HG03095 (cell line): ENCODE measurements at regions not wholly inside any gene's neighbourhood (a gene's known extent, or its start where the extent isn't known, plus 50 kb on each side); places are given as distances from the start of the nearest gene placed in this dataset.

ENCODE experiments used
- ATAC-seq: cut with Tn5 transposase; IDR thresholded peaks from one replicate; pipeline ENCODE4 v1.9.1; 2021; ENCODE audit warnings: moderate library complexity; ENCODE audit not compliant: unreplicated experiment

GRCh38 chr4:165765053-165765452 lies 108.0 kb upstream of the TLL1 start:
- ATAC-seq = no peak

GRCh38 chr4:165766018-165766417 lies 107.0 kb upstream of the TLL1 start:
- no peak for ATAC-seq

- no peak for ATAC-seq
Measured at GRCh38 chr4:165766976-165767375, 106.1 kb upstream of the TLL1 start.

DNA sequence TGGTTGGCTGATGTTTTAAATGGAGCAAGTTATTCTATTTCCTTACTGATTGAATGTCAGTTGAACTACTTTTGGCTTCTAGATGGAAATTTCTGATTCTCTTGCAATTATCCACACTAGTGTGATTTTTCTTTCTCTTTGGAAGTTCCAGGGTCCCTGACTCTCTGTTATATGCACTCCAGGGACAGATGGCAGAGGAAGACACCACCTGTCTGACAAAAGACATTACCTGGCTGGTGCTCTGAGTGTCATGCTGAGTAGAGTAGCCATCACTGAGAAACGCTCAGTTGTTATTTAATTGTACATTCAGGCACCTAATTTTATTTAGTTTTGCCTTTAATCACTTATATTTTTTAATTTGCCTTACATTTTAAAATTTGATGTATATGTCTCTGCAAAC lies 105.4 kb upstream of the TLL1 start:
- ATAC-seq = no peak

DNA sequence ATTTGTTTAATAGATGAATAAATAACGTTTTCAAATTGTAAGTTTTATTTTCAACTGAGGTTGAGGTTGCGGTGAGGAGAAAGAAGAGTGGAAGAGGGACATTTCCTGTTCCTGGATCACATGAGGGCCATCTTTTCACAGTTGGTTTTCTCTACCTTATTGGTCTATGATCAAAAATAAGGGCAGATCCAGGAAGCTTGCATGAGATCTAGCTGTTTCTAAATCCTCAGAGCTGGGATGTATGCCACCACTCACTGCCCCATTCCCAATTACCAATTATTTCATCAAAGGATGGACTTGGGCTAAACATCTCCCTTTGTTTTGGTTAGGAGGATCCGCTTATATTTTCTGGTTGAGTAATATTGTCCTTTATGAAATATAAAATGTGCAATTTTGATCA lies 104.8 kb upstream of the TLL1 start:
- no peak for ATAC-seq

GRCh38 chr4:165774326-165774725 lies 98.7 kb upstream of the TLL1 start:
- no peak for ATAC-seq

DNA sequence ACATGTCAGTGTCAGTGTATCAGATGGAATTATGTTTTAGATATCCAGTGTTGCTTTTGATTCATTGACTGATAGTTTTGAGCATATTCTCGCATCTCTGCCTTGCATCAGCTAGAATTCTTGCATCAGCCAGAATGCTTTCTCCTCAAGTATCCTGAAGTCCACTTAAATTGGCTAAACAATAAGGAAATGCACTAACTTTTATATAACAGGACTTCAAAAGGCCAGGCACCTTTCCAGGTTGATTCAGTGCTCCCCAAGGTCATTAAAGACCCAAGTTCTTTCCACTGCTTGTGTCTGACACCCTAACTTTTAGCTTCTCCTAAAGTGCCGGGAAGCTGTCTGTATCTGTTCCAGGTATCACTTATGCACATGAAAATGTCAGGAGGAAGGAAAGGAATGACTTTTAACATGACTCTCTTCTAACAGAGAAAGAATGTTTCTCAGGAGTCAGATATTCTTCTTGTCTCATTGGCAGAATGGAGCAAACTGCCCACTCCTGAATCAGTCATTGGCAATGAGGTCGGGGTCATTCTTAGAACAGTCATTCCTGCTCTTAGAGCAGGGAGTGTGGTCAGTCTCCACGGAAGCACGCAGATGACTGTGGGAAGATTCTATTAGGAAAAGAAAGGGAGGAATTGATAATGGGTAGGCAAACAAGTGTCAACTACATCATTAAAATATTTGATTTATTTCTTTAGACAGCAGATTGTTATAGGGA lies 92.9 kb upstream of the TLL1 start:
- ATAC-seq = no peak

DNA sequence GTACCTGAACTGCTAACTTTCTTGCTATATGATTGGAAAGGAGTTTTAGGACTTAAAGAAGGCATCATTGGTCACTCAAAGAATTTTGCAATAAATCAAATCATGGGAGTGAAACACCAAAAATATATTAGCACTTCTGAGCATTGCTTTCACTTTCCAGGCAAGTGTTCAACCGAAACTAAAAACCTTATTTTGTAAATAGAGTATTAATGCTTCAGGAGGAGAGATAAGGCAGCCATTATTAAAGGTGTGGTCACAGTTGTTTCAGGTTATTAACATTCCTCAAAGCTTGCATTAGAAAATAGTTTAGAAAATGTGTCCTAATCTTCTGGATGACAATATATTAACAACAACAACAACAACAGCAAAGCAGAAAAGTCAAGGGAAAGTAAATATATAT lies 92.3 kb upstream of the TLL1 start:
- ATAC-seq = no peak

GRCh38 chr4:165782623-165783022 lies 90.4 kb upstream of the TLL1 start:
- no peak for ATAC-seq

DNA sequence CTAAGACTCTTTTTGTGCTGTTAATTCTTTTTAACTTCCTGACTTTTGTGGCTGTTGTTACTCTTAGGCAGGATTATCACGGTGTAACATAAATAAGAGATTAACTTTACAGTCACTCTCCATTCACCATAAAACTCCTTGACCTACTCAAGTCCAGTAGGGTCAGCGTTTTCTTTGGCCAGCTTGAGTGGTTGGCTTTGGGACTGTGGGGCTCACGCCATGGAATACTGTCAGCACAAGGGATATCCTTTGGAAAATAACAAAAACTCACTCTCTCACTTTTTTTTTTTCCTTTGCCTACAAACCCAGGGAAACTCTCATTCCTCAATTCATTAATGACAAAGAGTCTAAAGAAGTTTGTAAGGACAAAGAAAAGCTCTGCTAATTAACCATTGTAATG lies 89.4 kb upstream of the TLL1 start:
- ATAC-seq = no peak

DNA sequence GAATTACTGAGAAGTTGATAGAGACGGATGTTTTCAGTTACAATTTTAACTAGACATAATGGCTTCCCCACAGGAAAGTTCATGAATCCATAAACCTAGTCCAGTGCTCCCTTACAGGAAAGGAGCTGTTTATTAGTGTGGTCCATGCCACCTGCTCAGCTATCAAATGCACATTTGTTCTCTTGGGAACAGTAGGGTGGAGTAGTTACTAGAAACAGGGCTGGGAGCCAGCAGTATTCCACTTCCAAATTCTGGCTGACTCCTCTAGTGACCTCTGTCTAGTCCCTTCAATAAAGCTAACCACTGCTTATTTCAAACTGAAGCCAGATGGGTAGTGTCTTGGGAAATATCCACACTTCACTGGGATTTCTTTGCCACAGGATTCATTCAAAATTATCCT lies 88.4 kb upstream of the TLL1 start:
- no peak for ATAC-seq

DNA sequence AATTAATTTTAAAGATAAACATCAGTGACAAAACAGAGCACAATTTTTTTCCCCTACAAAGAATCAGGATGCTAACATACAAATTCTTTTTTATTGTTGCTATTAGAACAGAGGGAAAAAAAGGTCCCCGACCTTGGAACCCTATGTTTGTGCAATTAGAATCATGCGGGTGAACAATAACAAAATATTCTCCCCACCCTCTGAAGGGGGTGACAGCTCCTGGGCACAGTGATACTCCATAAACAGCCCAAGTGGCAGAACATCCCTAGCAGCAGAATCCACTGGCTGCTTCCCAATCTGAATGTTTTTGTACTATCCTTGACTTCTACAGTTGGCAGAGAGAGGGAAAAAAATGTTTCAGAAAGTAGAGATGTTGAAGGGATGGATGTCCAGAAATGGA lies 87.7 kb upstream of the TLL1 start:
- no peak for ATAC-seq

- ATAC-seq = no peak
Measured at GRCh38 chr4:165787516-165788274, 85.3 kb upstream of the TLL1 start.

- ATAC-seq = no peak
Measured at GRCh38 chr4:165788686-165789463, 84.2 kb upstream of the TLL1 start.

DNA sequence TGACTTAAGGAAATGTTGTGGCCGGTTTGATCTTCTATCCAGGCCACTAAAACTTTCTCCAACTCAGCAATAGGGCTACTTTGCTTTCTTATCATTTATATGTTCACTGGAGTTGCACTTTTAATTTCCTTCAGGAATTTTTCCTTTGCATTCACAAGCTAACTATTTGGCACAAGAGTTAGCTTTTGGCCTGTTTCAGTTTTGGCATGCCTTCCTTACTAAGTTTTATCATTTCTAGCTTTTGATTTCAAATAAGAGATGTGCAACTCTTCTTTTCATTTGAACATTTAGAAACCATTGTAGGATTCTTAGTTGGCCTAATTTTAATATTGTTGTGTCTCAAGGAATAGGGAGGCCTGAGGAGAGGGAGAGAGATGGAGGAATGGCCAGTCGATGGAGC lies 79.8 kb upstream of the TLL1 start:
- ATAC-seq = no peak

DNA sequence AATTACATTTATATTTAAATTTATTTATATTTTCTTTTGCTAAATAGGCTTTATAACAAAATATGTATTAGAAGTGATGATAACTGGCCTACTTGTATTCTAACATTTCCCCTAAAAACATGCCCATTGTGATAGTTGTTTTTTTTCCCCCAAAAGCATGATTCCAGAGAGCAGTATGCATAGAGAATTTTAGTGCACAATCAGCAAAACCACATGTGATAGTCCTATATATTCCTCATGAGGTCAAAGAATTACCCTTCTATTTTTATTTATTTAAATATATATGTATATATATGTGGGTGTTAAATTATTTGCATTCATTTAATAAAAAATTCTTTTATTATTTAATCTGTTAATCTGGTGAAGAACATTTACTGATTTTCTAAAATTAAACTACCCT lies 78.2 kb upstream of the TLL1 start:
- no peak for ATAC-seq

GRCh38 chr4:165799384-165799815 lies 73.6 kb upstream of the TLL1 start:
- ATAC-seq = no peak

- no peak for ATAC-seq
Measured at GRCh38 chr4:165802452-165802851, 70.6 kb upstream of the TLL1 start.

DNA sequence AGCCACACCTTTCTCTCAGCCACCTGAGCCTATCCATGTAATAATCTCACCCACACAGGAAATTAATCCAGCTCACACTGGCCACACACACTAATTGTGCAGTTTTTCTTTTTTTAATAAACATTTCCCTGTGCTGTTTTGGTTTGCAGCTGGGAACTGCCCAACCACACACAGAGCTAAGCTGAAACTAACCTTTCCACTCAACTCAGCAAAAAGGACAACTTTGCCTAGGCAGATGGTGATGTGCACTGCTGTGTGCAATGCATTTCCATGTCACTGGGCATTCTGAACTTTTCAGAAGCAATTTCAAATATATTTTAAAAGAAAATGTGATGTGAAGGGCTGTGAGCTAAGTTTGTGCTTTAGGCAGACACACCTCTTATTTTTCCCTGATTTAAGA lies 70.0 kb upstream of the TLL1 start:
- no peak for ATAC-seq

DNA sequence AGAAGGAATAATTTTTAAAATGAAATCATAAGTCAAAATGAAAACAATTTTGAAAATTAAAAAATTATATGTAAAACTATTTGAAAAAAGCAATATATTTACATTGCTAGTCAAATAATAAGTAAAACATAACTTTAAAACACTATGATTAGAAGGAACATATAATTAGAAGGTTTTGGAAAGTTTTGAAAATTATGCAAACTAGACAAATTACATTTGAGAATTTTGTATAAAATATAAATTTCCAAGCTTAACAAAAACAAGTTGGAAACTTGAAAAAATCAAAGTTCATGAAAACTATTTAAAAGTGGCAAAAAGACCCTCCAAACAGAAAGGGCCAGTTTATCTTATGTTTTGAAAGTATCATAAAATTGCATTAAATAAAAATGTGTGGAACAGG lies 67.6 kb upstream of the TLL1 start:
- ATAC-seq = no peak

DNA sequence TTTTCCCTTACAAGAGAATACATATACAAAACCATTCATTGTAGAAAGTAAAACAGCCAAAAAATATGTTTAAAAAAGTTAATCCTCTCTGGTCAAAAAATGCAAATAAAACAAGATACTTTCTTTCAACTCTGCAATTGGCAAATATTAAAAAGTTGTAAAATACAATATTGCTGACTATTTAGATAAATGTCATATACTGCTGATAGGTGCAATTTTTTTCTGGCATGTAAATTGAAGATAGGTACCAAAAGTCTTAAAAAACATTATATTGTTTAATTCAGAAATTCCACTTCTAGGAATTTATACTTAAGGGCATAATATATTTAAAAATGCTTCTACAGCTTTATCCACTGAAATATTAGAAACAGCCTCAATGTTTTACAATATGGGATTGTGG lies 66.4 kb upstream of the TLL1 start:
- no peak for ATAC-seq

DNA sequence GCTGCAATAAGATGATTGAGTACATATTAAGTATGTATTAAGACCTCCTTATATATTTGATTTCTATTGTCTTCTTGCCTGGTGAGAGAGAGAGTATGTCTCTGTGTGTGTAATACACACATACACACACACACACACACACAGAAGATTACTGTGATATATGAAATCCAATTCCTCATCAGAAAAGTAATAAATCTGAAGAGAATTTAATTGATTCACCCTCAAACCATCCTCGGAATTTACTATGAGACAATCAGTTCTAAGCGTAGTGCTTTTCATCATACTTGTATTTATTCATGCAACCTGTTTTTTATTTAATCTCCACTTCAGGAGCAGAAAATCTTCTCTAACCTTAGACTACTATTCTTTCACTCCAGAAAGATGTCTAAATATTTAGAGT lies 62.3 kb upstream of the TLL1 start:
- ATAC-seq = no peak
